ENCODE measurements at regions not wholly inside any gene's neighbourhood (a gene's known extent, or its start where the extent isn't known, plus 50 kb on each side); places are given as distances from the start of the nearest gene placed in this dataset.

- Histone ChIP-seq H3K9me3 (ENCODE audit: insufficient read depth in 2 of 2, low read depth in 1 of 2, low read length in 1 of 2) (0 out of 4 replicates have a peak, but pooled peaks cover 4% of the 10 kb centered on the region in 2 experiments), H3K9ac (replicated peaks in 1 of 4; ENCODE audit: extremely low read depth in 1 of 4, low read depth in 3 of 4, low read length in 3 of 4) (no peak overlapping the region), H3K27me3 (replicated peaks in 1 of 4; ENCODE audit: control insufficient read depth in 3 of 4, extremely low read depth in 1 of 4, insufficient read depth in 3 of 4, low read length in 3 of 4) (no peaks in the 10 kb centered on the region), H4K8ac (ENCODE audit: extremely low read depth, insufficient read depth, low read length) (no peak overlapping the region), H2BK12ac (ENCODE audit: low read depth, low read length) (no peak overlapping the region), H3K4me2 (ENCODE audit: insufficient read depth in 1 of 2, low read depth in 2 of 2, low read length in 2 of 2) (no peak overlapping the region), H3K18ac (ENCODE audit: extremely low read depth, low read length) (no peak overlapping the region), H4K91ac (replicated peaks; ENCODE audit: insufficient read length, low read length) (no peak overlapping the region), H2AFZ (ENCODE audit: low read length) (no peak overlapping the region), H3K79me2 (ENCODE audit: control insufficient read depth in 1 of 2, insufficient read depth in 2 of 2, low read length in 2 of 2) (no peaks in the 10 kb centered on the region), H3K36me3 (ENCODE audit: control insufficient read depth in 2 of 4, insufficient read depth in 4 of 4, low read length in 3 of 4) (no peaks in the 10 kb centered on the region), H4K20me1 (replicated peaks in 1 of 2; ENCODE audit: control insufficient read depth in 1 of 2, insufficient read depth in 2 of 2, low read length in 2 of 2) (no peaks in the 10 kb centered on the region), H2BK5ac (ENCODE audit: low read depth, low read length) (no peak overlapping the region), H3K14ac (ENCODE audit: insufficient read length) (no peak overlapping the region), H4K5ac (ENCODE audit: insufficient read length, low read depth, low read length) (no peak overlapping the region), H3K27ac (ENCODE audit: low read depth, low read length) (no peak overlapping the region), H3K79me1 (ENCODE audit: low read depth, low read length) (no peaks in the 10 kb centered on the region), H3K56ac (replicated peaks; ENCODE audit: insufficient read length, low read depth, low read length) (no peak overlapping the region), H3K4ac (replicated peaks; ENCODE audit: insufficient read length, low read depth, low read length) (no peak overlapping the region), H2BK120ac (replicated peaks; ENCODE audit: low read depth, low read length) (no peak overlapping the region), H3K4me1 (replicated peaks in 1 of 4; ENCODE audit: control insufficient read depth in 3 of 4, insufficient read depth in 4 of 4, low read length in 3 of 4) (no peaks in the 10 kb centered on the region), H3K4me3 (ENCODE audit: extremely low read depth in 1 of 4, insufficient read depth in 2 of 4, low read depth in 3 of 4, low read length in 4 of 4) (no peak overlapping the region), H3K23ac (ENCODE audit: insufficient read length) (no peak overlapping the region), H2BK20ac (ENCODE audit: low read length) (no peak overlapping the region), H2BK15ac (ENCODE audit: low read length) (no peak overlapping the region), H3K23me2 (ENCODE audit: low read depth, low read length) (no peaks in the 10 kb centered on the region), H2AK5ac (ENCODE audit: low read depth, low read length) (no peak overlapping the region)
- POLR2A ChIA-PET (ENCODE audit: partially characterized antibody) = no interaction called here
- DNase-seq (ENCODE audit: low read depth in 1 of 2, low spot score in 2 of 2) (no peak), FAIRE-seq (no peak)
- 95% methylated on average over 1 of the region's 1 CpG; no CpG with 5 or more reads in 1 of the 2 experiments for WGBS, 2 experiments (ENCODE audit: extremely low coverage in 1 of 2, insufficient coverage in 1 of 2, insufficient read length in 1 of 2, insufficient replicate concordance in 2 of 2, low coverage in 1 of 2, low lambda C conversion rate in 2 of 2, missing lambda C conversion rate in 1 of 2)
- TF ChIP-seq BCL11A (IDR thresholded peaks at IDR 0.05; ENCODE audit: low read depth in 2 of 2, low read length in 2 of 2) = no peak
- no peak for TF ChIP-seq CEBPB (IDR thresholded peaks at IDR 0.05; ENCODE audit: low read depth, low read length)
- no peak for TF ChIP-seq RFX5 (IDR thresholded peaks at IDR 0.05; ENCODE audit: borderline replicate concordance, low read depth, low read length)
- no peak for TF ChIP-seq POU5F1 (IDR thresholded peaks at IDR 0.05; ENCODE audit: low read depth, low read length)
- no peak for TF ChIP-seq SIN3A (conservative IDR thresholded peaks at IDR 0.05 in 1 of 2, IDR thresholded peaks at IDR 0.05 in 1 of 2; ENCODE audit: low read depth in 1 of 2, low read length in 2 of 2)
- TF ChIP-seq RAD21 (IDR thresholded peaks at IDR 0.05 in 1 of 2, conservative IDR thresholded peaks at IDR 0.05 in 1 of 2; ENCODE audit: low read depth in 2 of 2, low read length in 2 of 2) = no peak
- no peak for TF ChIP-seq SUZ12 (IDR thresholded peaks at IDR 0.05; ENCODE audit: low read length)
- no peak for TF ChIP-seq KDM5A (IDR thresholded peaks at IDR 0.05; ENCODE audit: low read length)
- TF ChIP-seq SRF (IDR thresholded peaks at IDR 0.05; ENCODE audit: low read depth, low read length) = no peak
- TF ChIP-seq, protein P1, sequence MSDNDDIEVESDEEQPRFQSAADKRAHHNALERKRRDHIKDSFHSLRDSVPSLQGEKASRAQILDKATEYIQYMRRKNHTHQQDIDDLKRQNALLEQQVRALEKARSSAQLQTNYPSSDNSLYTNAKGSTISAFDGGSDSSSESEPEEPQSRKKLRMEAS (IDR thresholded peaks at IDR 0.05) = no peak
- no peak for TF ChIP-seq POLR2AphosphoS5 (IDR thresholded peaks at IDR 0.05; ENCODE audit: low read depth, low read length)
- TF ChIP-seq CREB1 (IDR thresholded peaks at IDR 0.05) = no peak
- no peak for TF ChIP-seq BACH1 (IDR thresholded peaks at IDR 0.05; ENCODE audit: low read length)
- TF ChIP-seq RXRA (IDR thresholded peaks at IDR 0.05; ENCODE audit: insufficient read depth, low read depth, low read length) = no peak
- no peak for TF ChIP-seq CBX5 (IDR thresholded peaks at IDR 0.05; ENCODE audit: low read depth, low read length)
- TF ChIP-seq GABPA (IDR thresholded peaks at IDR 0.05; ENCODE audit: borderline replicate concordance, insufficient read depth, low read length) = no peak
- CTCF ChIA-PET (ENCODE audit: partially characterized antibody) = no interaction called here
Measured at GRCh38 chr12:93234641-93235040, 143.1 kb upstream of the NUDT4 start.

All from H1 (cell line).